ENCODE measurements at regions not wholly inside any gene's neighbourhood (a gene's known extent, or its start where the extent isn't known, plus 50 kb on each side); places are given as distances from the start of the nearest gene placed in this dataset.

- TF ChIP-seq POLR2AphosphoS5 (IDR thresholded peaks at IDR 0.05; ENCODE audit: low read depth, low read length): no peak
- TF ChIP-seq POLR2A (IDR thresholded peaks at IDR 0.05; ENCODE audit: low read depth, low read length): no peak
- no peak for TF ChIP-seq TAF1 (IDR thresholded peaks at IDR 0.05; ENCODE audit: borderline replicate concordance, low read depth, low read length)
These were observed 123.7 kb upstream of the PROX1 start for GRCh38 chr1:213864091-213864490.

Measured in GM12892 (cell line).